Naive thymus-derived CD8-positive, alpha-beta T cell (primary cell): ENCODE measurements at regions not wholly inside any gene's neighbourhood (a gene's known extent, or its start where the extent isn't known, plus 50 kb on each side); places are given as distances from the start of the nearest gene placed in this dataset.

Source experiments
- ATAC-seq, 2 donors: fragments of 150-1000 bp; cut with Tn5 transposase in 1 of 2; sonication (Bioruptor Pico), chemical (Tn5 transposase) in 1 of 2; 1 replicate in 1 of 2; 2 replicates in 1 of 2; pipeline ENCODE4 v1.10.0; 2021; ENCODE audit warnings: mild to moderate bottlenecking in 2 of 2, moderate library complexity in 2 of 2
- POLR2A ChIA-PET: fragments of 350-600 bp; sonication (Branson Sonifier 250); formaldehyde crosslinking; loops from one replicate; lab custom pipeline; 2021; ENCODE audit warnings: antibody characterized with exemption; lab: Charles Lee
- DNase-seq, 10 donors: peaks; one replicate each; pipeline versions ENCODE4 v3.0.0 to v3.0.0-alpha.2; 2020 to 2022
- H3K27ac Mint-ChIP-seq, 10 donors: one replicate each; pipeline ENCODE4 v1.8.0; 2020 to 2022; ENCODE audit warnings: mild to moderate bottlenecking in 10 of 10, mixed read lengths in 10 of 10, moderate library complexity in 4 of 10, inconsistent platforms in 1 of 10
- H3K27me3 Mint-ChIP-seq, 5 donors: one replicate each; pipeline ENCODE4 v1.8.0; 2021 to 2022; ENCODE audit warnings: mixed read lengths in 5 of 5
- H3K36me3 Mint-ChIP-seq, 3 donors: one replicate each; pipeline ENCODE4 v1.8.0; 2020 to 2022; ENCODE audit warnings: mixed read lengths in 3 of 3, mild to moderate bottlenecking in 2 of 3, inconsistent platforms in 1 of 3
- H3K4me1 Mint-ChIP-seq, 4 donors: one replicate each; pipeline ENCODE4 v1.8.0; 2021 to 2022; ENCODE audit warnings: mixed read lengths in 4 of 4
- H3K4me3 Mint-ChIP-seq, 10 donors: one replicate each; pipeline ENCODE4 v1.8.0; 2020 to 2022; ENCODE audit warnings: mild to moderate bottlenecking in 10 of 10, mixed read lengths in 10 of 10, moderate library complexity in 6 of 10, inconsistent platforms in 1 of 10
- H3K9me3 Mint-ChIP-seq, 9 donors: one replicate each; pipeline ENCODE4 v1.8.0; 2020 to 2022; ENCODE audit warnings: mixed read lengths in 9 of 9, mild to moderate bottlenecking in 3 of 9, inconsistent platforms in 1 of 9, moderate library complexity in 1 of 9

GRCh38 chr18:37965572-37965970 lies 400.0 kb upstream of the CELF4 start:
- no peak overlapping the region for H3K4me3 Mint-ChIP-seq
- H3K27ac Mint-ChIP-seq: no peak overlapping the region
- H3K9me3 Mint-ChIP-seq: peaks cover 0 to 8% (median 2%) of the 10 kb centered on the region in 9 donors
- no peaks in the 10 kb centered on the region for H3K36me3 Mint-ChIP-seq
- no peaks in the 10 kb centered on the region for H3K27me3 Mint-ChIP-seq
- ATAC-seq (no peak), DNase-seq (no peak)
- POLR2A ChIA-PET: no interaction called here
- H3K4me1 Mint-ChIP-seq: no peaks in the 10 kb centered on the region

- ATAC-seq (no peak), DNase-seq (no peak)
- H3K9me3 Mint-ChIP-seq: peaks cover 0 to 11% (median 2%) of the 10 kb centered on the region in 9 donors
- no peaks in the 10 kb centered on the region for H3K27me3 Mint-ChIP-seq
- H3K4me3 Mint-ChIP-seq: no peak overlapping the region
- POLR2A ChIA-PET: no interaction called here
- H3K27ac Mint-ChIP-seq: no peak overlapping the region
- no peaks in the 10 kb centered on the region for H3K4me1 Mint-ChIP-seq
- no peaks in the 10 kb centered on the region for H3K36me3 Mint-ChIP-seq
Measured at GRCh38 chr18:37964885-37965571, 399.4 kb upstream of the CELF4 start.

- no peaks in the 10 kb centered on the region for H3K4me1 Mint-ChIP-seq
- no peaks in the 10 kb centered on the region for H3K36me3 Mint-ChIP-seq
- H3K27ac Mint-ChIP-seq: no peak overlapping the region
- DNase-seq (no peak), ATAC-seq (no peak)
- peaks cover 0 to 14% (median 2%) of the 10 kb centered on the region in 9 donors for H3K9me3 Mint-ChIP-seq
- H3K27me3 Mint-ChIP-seq: no peaks in the 10 kb centered on the region
- POLR2A ChIA-PET: no interaction called here
- no peak overlapping the region for H3K4me3 Mint-ChIP-seq
Measured at GRCh38 chr18:37963837-37964236, 398.2 kb upstream of the CELF4 start.

- Mint-ChIP-seq H3K27me3 (peaks cover 0 to 6% (median 0%) of the 10 kb centered on the region in 5 donors), H3K9me3 (peaks cover 0 to 14% (median 3%) of the 10 kb centered on the region in 9 donors), H3K4me3 (no peak overlapping the region), H3K4me1 (no peaks in the 10 kb centered on the region), H3K27ac (no peak overlapping the region), H3K36me3 (no peaks in the 10 kb centered on the region)
- DNase-seq (no peak), ATAC-seq (no peak)
- POLR2A ChIA-PET: no interaction called here
Measured at GRCh38 chr18:37962316-37962966, 396.8 kb upstream of the CELF4 start.

GRCh38 chr18:37958499-37958898 lies 392.9 kb upstream of the CELF4 start:
- no peak for DNase-seq
- H3K4me1 Mint-ChIP-seq: no peaks in the 10 kb centered on the region
- H3K27me3 Mint-ChIP-seq: peaks cover 0 to 18% (median 0%) of the 10 kb centered on the region in 5 donors
- H3K9me3 Mint-ChIP-seq: peaks cover 0 to 14% (median 3%) of the 10 kb centered on the region in 9 donors
- no peak overlapping the region for H3K4me3 Mint-ChIP-seq
- no peaks in the 10 kb centered on the region for H3K36me3 Mint-ChIP-seq
- POLR2A ChIA-PET: no interaction called here
- H3K27ac Mint-ChIP-seq: no peak overlapping the region
- ATAC-seq: no peak

- H3K36me3 Mint-ChIP-seq: no peaks in the 10 kb centered on the region
- ATAC-seq (no peak), DNase-seq (no peak)
- no peak overlapping the region for H3K4me3 Mint-ChIP-seq
- no peaks in the 10 kb centered on the region for H3K4me1 Mint-ChIP-seq
- H3K27ac Mint-ChIP-seq: no peak overlapping the region
- POLR2A ChIA-PET: no interaction called here
- H3K27me3 Mint-ChIP-seq: peaks cover 0 to 18% (median 0%) of the 10 kb centered on the region in 5 donors
- H3K9me3 Mint-ChIP-seq: peaks cover 0 to 22% (median 2%) of the 10 kb centered on the region in 9 donors
Measured at GRCh38 chr18:37956902-37957301, 391.3 kb upstream of the CELF4 start.

GRCh38 chr18:37956020-37956419 lies 390.4 kb upstream of the CELF4 start:
- DNase-seq (no peak), ATAC-seq (no peak)
- H3K9me3 Mint-ChIP-seq: peaks cover 0 to 28% (median 2%) of the 10 kb centered on the region in 9 donors
- POLR2A ChIA-PET: no interaction called here
- no peaks in the 10 kb centered on the region for H3K4me1 Mint-ChIP-seq
- H3K27ac Mint-ChIP-seq: no peak overlapping the region
- no peaks in the 10 kb centered on the region for H3K36me3 Mint-ChIP-seq
- H3K27me3 Mint-ChIP-seq: peaks cover 0 to 18% (median 0%) of the 10 kb centered on the region in 5 donors
- no peak overlapping the region for H3K4me3 Mint-ChIP-seq

- H3K36me3 Mint-ChIP-seq: no peaks in the 10 kb centered on the region
- no peak for ATAC-seq
- H3K4me1 Mint-ChIP-seq: no peaks in the 10 kb centered on the region
- no peak overlapping the region for H3K27ac Mint-ChIP-seq
- peaks cover 0 to 21% (median 0%) of the 10 kb centered on the region in 5 donors for H3K27me3 Mint-ChIP-seq
- H3K9me3 Mint-ChIP-seq: peaks cover 0 to 24% (median 2%) of the 10 kb centered on the region in 9 donors
- no peak for DNase-seq
- POLR2A ChIA-PET: no interaction called here
- no peak overlapping the region for H3K4me3 Mint-ChIP-seq
Measured at GRCh38 chr18:37955201-37955600, 389.6 kb upstream of the CELF4 start.

- Mint-ChIP-seq H3K27me3 (peaks cover 0 to 21% (median 0%) of the 10 kb centered on the region in 5 donors), H3K36me3 (no peaks in the 10 kb centered on the region), H3K4me3 (no peak overlapping the region), H3K27ac (no peak overlapping the region), H3K9me3 (peaks cover 0 to 25% (median 2%) of the 10 kb centered on the region in 9 donors), H3K4me1 (no peaks in the 10 kb centered on the region)
- POLR2A ChIA-PET: no interaction called here
- no peak for ATAC-seq
- no peak for DNase-seq
Measured at GRCh38 chr18:37953876-37954275, 388.3 kb upstream of the CELF4 start.

- Mint-ChIP-seq H3K4me3 (no peak overlapping the region), H3K27me3 (peaks cover 0 to 3% (median 0%) of the 10 kb centered on the region in 5 donors), H3K27ac (no peak overlapping the region), H3K4me1 (no peaks in the 10 kb centered on the region), H3K36me3 (no peaks in the 10 kb centered on the region), H3K9me3 (peaks cover 0 to 25% (median 2%) of the 10 kb centered on the region in 9 donors)
- POLR2A ChIA-PET: no interaction called here
- ATAC-seq: no peak
- DNase-seq: no peak
Measured at GRCh38 chr18:37948471-37948870, 382.9 kb upstream of the CELF4 start.

- ATAC-seq (no peak), DNase-seq (no peak)
- Mint-ChIP-seq H3K36me3 (no peaks in the 10 kb centered on the region), H3K9me3 (peaks cover 0 to 26% (median 3%) of the 10 kb centered on the region in 9 donors), H3K4me3 (no peak overlapping the region), H3K27ac (no peak overlapping the region), H3K27me3 (peaks cover 0 to 3% (median 0%) of the 10 kb centered on the region in 5 donors), H3K4me1 (no peaks in the 10 kb centered on the region)
- POLR2A ChIA-PET: no interaction called here
Measured at GRCh38 chr18:37946324-37946723, 380.7 kb upstream of the CELF4 start.

- H3K4me3 Mint-ChIP-seq: no peak overlapping the region
- no peak for ATAC-seq
- POLR2A ChIA-PET: no interaction called here
- DNase-seq: no peak
- H3K27me3 Mint-ChIP-seq: no peaks in the 10 kb centered on the region
- H3K9me3 Mint-ChIP-seq: peaks cover 0 to 26% (median 2%) of the 10 kb centered on the region in 9 donors
- no peaks in the 10 kb centered on the region for H3K4me1 Mint-ChIP-seq
- no peaks in the 10 kb centered on the region for H3K36me3 Mint-ChIP-seq
- no peak overlapping the region for H3K27ac Mint-ChIP-seq
Measured at GRCh38 chr18:37944700-37945270, 379.2 kb upstream of the CELF4 start.

- POLR2A ChIA-PET: no interaction called here
- Mint-ChIP-seq H3K27me3 (peaks cover 0 to 3% (median 0%) of the 10 kb centered on the region in 5 donors), H3K27ac (no peak overlapping the region)
Measured at GRCh38 chr18:37937287-37937686, 371.7 kb upstream of the CELF4 start.

More at GRCh38 chr18:37937287-37937686, 371.7 kb upstream of the CELF4 start:
- ATAC-seq (no peak), DNase-seq (no peak)
- Mint-ChIP-seq H3K4me3 (no peak overlapping the region), H3K4me1 (no peaks in the 10 kb centered on the region), H3K36me3 (no peaks in the 10 kb centered on the region), H3K9me3 (peaks cover 0 to 17% (median 8%) of the 10 kb centered on the region in 9 donors)
